Right lobe of liver (tissue), 4 donors: ENCODE measurements at regions not wholly inside any gene's neighbourhood (a gene's known extent, or its start where the extent isn't known, plus 50 kb on each side); places are given as distances from the start of the nearest gene placed in this dataset.

Experiments
- POLR2A ChIP-seq: fragments of 450-650 bp; IDR thresholded peaks from one replicate; pipeline ENCODE4 v1.6.1; 2017; ENCODE audit warnings: antibody characterized with exemption, mild to moderate bottlenecking
- TF ChIP-seq, protein P1 (sequence below), 4 donors: fragments of 200-600 bp in 3 of 4; fragments of 450-650 bp in 1 of 4; IDR thresholded peaks; one replicate each; pipeline versions ENCODE4 v1.5.1 to v1.8.0; 2016 to 2022; ENCODE audit warnings: antibody characterized with exemption in 4 of 4, mild to moderate bottlenecking in 2 of 4
- donor health status: DM: no; HTN: no; CAD: no.
- donor health status: DM: no; HTN: no; CAD: no.
- donor health status: DM: no; HTN: yes; CAD: no.

- TF ChIP-seq, protein P1, sequence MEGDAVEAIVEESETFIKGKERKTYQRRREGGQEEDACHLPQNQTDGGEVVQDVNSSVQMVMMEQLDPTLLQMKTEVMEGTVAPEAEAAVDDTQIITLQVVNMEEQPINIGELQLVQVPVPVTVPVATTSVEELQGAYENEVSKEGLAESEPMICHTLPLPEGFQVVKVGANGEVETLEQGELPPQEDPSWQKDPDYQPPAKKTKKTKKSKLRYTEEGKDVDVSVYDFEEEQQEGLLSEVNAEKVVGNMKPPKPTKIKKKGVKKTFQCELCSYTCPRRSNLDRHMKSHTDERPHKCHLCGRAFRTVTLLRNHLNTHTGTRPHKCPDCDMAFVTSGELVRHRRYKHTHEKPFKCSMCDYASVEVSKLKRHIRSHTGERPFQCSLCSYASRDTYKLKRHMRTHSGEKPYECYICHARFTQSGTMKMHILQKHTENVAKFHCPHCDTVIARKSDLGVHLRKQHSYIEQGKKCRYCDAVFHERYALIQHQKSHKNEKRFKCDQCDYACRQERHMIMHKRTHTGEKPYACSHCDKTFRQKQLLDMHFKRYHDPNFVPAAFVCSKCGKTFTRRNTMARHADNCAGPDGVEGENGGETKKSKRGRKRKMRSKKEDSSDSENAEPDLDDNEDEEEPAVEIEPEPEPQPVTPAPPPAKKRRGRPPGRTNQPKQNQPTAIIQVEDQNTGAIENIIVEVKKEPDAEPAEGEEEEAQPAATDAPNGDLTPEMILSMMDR (IDR thresholded peaks at IDR 0.05): no peak
- TF ChIP-seq POLR2A: no peak
Observed at GRCh38 chr4:162229670-162230069, 65.9 kb upstream of the FSTL5 start.
